Erythroblast (primary cell): ENCODE measurements at regions not wholly inside any gene's neighbourhood (a gene's known extent, or its start where the extent isn't known, plus 50 kb on each side); places are given as distances from the start of the nearest gene placed in this dataset.

Experiments used
- DNase-seq, 2 experiments: peaks; one replicate each; lab custom pipeline; 2025; lab: John Stamatoyannopoulos, UW
- GATA1 ChIP-seq: IDR thresholded peaks from 2 replicates; pipeline ENCODE4 v1.6.1; 2011; ENCODE audit warnings: low read depth, mild to moderate bottlenecking, control low read depth, low read length, moderate library complexity
- POLR2A ChIP-seq: IDR thresholded peaks from 2 replicates; pipeline ENCODE4 v1.6.1; 2011; ENCODE audit warnings: mild to moderate bottlenecking, low read length

DNA sequence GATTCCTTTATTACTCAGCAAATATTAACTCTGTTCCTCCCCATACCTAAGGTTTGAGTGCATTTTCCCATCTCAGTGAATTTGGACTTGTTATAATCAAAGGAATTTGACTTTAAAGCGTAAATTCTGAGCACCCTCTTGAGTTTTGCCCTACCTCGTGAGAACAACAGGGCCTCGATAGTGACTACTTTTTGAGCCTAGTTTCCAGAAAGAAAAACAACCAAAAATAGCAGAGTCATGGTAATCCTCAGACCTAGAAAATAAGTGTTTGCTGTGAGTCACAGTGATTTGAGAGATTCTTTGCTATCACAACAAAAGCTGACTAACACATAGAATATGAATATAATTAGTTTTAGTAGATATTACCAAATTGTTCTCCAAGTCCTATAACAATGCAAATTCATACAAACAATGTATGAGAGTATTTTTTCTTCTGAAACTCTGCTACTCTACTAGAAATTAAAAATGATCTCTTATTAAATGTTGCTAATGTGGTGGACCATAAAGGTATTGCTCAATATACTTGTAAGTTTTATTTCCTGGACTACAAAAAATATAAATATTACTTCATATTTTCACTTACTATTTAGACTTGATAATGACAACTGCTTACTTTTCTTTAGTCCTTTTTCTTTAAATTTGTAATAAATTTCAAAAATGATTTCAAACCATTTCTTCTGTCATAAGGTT, 759.7 kb downstream of the BRINP1 start:
- no peak for DNase-seq
- no peak for TF ChIP-seq POLR2A
- no peak for TF ChIP-seq GATA1

DNA sequence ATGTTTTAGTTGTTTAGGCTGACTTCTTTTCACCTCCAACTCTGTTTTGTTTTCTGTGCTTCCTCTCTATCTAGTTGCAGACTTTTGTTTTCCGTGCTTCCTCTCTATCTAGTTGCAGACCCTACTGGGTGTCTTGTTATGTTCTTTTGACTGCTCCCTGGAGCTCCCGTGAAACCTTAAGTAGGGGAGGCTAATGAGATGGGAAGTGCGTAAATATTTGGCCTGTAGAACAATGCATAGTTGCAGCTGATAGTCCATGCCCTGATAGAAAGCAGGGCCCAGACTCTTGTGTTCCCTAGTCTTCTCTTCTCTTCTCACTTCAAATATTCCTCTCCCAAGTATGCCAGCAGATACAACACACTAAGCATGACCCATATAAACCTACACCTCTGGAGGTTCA, 757.0 kb downstream of the BRINP1 start:
- TF ChIP-seq GATA1 (no peak), POLR2A (no peak)

DNA sequence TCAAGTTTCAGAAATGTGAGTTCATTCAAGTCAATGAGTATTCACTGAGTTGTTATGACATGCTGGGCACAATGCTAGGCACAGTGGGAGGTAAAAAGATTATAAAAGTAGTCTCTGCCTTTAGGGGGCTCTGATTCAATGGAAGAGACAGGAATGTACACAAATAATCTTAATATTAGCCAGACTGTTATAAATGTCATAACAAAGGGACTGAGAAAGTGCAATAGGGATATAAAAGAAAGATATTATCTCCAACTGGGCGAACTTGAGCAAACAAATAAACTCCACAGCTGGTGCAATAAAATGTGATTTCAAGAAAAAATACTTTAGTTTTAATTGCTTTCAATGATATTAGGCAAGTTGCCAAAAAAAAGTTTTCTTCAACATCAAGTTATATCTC, 755.2 kb downstream of the BRINP1 start:
- DNase-seq, result no peak
- no peak for TF ChIP-seq GATA1
- TF ChIP-seq POLR2A, result no peak

More for the DNA sequence above, 757.0 kb downstream of the BRINP1 start:
- no peak for DNase-seq

DNA sequence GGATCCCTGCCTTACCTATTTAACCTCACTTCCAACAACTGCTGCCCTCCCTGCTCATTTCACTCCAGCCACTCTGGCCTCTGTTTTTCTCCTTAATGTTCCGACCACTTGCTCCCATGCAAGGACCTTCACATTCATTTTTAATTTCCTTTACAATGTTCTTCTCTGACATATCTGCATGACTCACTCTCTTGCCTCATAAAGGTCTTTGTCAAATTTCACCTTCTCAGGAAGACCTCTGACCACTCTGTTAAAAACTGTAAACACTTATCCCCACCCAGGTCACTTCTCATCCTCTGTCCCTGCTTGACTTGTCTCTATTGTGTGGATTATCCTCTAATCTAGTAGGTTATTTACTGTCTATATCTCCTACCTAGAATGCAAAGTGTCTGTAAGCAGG, 751.2 kb downstream of the BRINP1 start:
- DNase-seq, result no peak
- no peak for TF ChIP-seq POLR2A
- TF ChIP-seq GATA1, result no peak

DNA sequence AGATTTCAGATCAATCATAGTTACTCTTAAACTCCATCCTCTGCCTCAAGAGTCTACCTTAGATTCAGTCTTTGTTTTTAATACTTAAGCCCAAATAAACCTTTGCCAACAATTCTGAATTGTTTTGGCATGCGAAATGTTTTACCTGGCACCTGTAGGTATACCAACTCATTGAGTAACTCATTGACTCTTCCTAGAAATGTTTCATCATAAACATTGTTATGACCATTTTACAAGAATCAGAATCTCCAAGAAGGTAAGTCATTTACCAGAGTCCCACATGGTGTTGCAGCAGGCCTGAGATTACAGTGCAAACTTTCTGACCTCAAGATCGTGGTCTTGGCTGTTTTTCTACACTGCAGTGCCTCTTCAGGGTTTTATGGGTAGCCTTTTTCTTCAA, 750.4 kb downstream of the BRINP1 start:
- no peak for DNase-seq
- no peak for TF ChIP-seq POLR2A
- no peak for TF ChIP-seq GATA1

DNA sequence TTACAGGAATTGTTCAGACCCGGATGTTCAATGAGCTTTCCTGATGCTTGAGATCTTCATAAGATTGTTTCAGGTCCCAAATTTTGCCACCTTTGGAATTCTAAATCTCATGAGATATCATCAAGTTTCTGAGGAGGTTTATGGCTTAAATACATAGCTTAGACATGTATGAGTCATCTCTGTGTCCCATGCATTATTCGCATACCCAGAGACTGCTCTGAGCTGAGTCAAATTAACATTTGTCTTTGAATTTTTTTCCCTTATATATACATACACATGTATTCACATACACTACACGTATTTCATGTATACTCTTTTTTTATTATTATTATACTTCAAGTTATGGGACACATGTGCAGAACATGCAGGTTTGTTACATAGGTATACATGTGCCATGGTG, 744.6 kb downstream of the BRINP1 start:
- TF ChIP-seq POLR2A (no peak), GATA1 (no peak)
- no peak for DNase-seq

DNA sequence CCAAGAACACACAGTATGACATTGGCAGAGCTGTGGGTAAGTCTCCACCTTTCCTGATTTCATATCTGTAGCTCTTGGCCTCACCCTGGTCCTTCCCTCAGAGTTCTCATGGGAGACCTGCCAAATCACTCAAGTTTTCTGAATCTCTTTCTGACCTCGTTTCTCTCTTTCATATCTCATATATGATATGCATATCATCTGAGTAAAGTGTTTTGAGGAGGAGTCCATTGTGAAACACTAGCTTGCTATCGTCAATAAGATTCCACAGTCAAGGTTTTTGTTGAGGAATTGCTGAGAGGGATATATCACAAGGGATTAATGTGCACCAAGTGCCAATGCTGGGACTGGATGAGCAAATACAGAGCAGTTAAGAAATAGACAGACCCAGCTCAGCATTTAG, 739.2 kb downstream of the BRINP1 start:
- TF ChIP-seq POLR2A, result no peak
- TF ChIP-seq GATA1, result no peak
- no peak for DNase-seq

DNA sequence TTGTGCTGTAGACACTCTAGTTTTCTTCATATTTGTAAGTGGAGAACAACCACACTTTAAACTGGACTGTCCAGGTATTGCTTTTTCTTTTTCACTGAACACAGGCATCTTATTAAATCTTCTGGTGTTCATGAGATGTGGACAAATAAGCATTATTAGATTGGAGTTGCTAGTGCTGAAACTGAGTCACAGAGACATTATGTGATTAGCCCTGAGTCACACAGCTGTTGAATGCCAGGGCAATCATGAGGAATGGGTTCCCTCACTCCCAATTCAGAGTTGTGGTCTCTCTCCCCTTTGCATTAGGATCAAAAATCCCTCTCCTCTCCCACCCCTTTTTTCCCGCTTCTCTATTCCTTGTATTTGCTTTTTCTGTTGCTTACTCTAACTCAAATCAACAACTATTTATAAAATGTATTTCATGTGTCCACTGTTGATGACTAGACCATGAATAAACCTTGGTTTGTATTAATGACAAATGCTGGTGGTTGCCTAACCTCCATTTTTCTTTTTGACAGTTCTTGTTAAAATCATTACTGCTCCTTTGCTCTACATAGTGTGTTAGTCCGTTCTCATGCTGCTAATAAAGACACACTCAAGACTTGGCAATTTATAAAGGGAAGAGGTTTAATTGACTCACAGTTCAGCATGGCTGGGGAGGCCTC, 738.2 kb downstream of the BRINP1 start:
- TF ChIP-seq POLR2A, result no peak
- DNase-seq, result no peak

DNA sequence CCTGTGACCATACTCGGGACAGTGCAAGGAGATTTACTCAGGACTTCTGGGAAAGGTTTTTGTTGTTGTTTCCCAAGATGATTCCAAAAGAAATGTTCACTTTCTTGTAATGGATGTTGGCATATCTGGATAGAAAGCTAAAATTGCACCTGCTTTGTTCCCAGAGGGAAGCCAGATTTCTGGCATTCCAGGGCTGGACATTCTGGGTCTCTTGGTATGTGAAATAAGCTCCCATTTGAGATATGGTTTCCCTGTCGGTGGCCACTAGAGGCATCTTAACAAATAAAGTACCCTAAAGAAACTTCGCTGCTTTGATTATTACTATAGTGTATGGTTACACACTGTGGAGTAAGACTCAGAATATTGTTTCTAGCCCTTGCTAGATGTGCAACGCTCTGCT, 737.3 kb downstream of the BRINP1 start:
- DNase-seq, result no peak
- TF ChIP-seq POLR2A, result no peak
- TF ChIP-seq GATA1, result no peak

DNA sequence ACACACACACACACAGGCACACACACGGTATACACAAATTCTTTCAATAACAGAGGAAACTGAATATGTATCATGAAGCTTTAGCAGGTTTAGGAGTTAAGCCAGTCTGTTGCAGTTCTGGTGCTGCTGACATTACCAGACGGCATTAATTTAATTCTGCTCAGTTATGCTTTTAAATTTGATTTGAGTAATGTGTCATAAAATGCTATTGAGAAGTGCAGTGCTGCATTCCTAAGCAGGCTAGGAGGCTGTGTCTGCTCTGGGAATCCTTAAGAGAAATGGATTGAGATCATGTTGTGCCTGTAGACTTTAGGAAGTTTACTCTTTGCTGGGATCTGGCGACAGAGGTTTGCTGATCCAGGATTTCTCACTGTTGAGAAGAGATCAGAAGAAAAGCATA, 733.8 kb downstream of the BRINP1 start:
- TF ChIP-seq GATA1 (no peak), POLR2A (no peak)
- DNase-seq, result no peak

DNA sequence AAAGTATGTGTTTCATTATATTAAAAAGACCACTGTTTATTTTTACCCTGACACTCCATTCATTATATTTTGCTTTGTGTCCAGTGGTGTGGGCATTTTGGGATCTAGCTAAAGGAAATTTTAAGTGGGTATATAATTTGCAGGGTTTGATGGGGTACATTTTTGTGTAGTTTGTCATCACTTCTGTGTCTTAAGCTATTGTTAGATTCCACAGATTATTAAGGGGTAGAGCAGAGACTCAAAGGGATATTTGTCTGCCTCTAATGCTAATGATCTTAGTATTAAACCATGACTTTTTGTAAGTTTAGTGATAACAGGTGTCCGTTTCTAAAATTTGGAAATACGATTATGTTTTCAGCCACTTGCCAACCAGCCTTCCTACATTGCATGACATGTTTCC, 731.6 kb downstream of the BRINP1 start:
- no peak for DNase-seq

DNA sequence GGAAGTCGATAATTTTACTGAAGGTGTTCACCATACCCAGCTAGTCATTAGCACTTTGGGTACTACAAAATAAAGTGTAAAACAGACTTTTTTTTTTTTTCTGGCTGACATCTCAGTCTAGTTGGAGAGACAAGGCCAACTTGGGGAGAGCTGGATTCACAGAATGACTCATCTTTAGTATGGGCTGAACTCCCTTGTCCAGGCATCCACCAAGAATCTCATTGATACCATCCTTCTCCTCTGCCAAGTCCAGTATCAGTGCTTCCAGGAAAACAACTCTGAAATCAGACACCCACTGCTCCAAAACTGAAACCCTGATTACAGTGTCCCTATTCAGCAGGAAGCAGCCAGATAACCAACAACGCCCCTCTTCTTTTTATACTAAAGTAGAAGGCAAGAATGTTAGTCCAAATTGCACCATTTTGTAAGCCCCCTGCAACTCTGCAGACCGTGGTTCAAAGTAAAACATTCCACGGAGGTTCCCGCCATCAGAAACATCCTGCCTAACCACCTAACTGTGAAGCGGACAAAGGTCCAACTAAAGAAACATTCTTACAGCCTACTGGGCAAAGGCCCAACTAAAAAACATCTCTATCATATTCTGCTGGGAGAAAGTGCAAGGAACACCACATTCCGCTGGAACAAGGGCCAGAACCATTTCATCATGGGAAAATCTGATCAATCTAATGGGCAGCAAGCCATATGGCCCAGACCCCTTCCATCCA, 728.2 kb downstream of the BRINP1 start:
- TF ChIP-seq GATA1, result no peak
- TF ChIP-seq POLR2A, result no peak

More for the DNA sequence above, 731.6 kb downstream of the BRINP1 start:
- TF ChIP-seq POLR2A, result no peak
- no peak for TF ChIP-seq GATA1

DNA sequence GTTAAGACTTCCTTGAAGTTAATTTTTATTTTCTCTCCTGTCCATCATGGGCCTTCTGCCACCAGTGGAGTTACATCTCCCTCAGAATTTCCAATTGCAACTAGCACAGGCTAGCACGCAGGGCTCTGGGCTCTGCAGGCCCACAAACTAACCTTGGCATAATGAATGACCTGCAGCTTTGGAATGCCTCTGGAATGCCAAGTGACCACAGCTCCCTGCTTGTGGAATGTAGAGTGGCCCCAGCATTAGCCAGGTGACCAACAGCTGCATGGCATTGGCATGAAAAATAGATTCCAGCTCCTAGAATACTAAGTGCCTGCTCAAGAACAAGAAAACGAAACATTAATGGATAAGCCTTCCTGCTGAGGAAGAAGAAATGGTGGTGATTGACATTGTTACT, 726.1 kb downstream of the BRINP1 start:
- no peak for TF ChIP-seq POLR2A
- TF ChIP-seq GATA1, result no peak
- no peak for DNase-seq

More for the DNA sequence above, 728.2 kb downstream of the BRINP1 start:
- DNase-seq, result no peak

DNA sequence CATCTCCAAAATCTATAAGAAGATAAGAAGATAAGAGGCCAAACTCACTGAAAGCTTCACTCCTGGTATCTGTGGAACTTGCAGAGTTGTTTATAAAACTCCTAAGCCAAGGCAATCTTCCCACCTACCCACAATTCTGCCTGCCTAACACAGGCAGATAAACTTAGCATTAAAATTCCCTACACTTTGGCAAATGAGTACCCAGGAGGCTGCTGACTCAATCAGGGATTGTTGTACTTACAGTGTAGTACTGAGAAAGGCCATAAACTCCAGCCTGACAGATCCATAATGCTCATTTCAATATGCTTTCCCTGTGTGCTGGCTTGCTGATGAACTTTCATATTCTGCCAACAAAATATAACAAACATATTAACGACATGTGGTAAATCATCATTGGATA, 725.2 kb downstream of the BRINP1 start:
- no peak for TF ChIP-seq POLR2A
- TF ChIP-seq GATA1, result no peak
- no peak for DNase-seq
